Endothelial cell of umbilical vein (primary cell): ENCODE measurements at regions not wholly inside any gene's neighbourhood (a gene's known extent, or its start where the extent isn't known, plus 50 kb on each side); places are given as distances from the start of the nearest gene placed in this dataset.

Source experiments
- MYC ChIP-seq: IDR thresholded peaks from one replicate; pipeline ENCODE4 v1.6.1; 2011; ENCODE audit warnings: mild to moderate bottlenecking, low read depth, low read length
- POLR2A ChIP-seq: IDR thresholded peaks from 2 replicates; pipeline ENCODE4 v1.6.1; 2012; ENCODE audit warnings: low read depth, mild to moderate bottlenecking, control low read depth, low read length
- POLR2AphosphoS5 ChIP-seq: IDR thresholded peaks from 2 replicates; pipeline ENCODE4 v1.6.1; 2012; ENCODE audit warnings: low read depth, mild to moderate bottlenecking, control low read depth, low read length, moderate library complexity; ENCODE audit not compliant: insufficient read depth
- TF ChIP-seq, protein P1 (sequence below), 2 donors: IDR thresholded peaks; 1 replicate in 1 of 2; 2 replicates in 1 of 2; pipeline ENCODE4 v1.5.1; 2011; ENCODE audit warnings: low read length in 2 of 2, mild to moderate bottlenecking in 2 of 2, moderate library complexity in 2 of 2, control low read depth in 1 of 2, inconsistent platforms in 1 of 2, low read depth in 1 of 2; ENCODE audit not compliant: insufficient read depth in 1 of 2; ENCODE audit errors: extremely low read depth in 1 of 2
- TF ChIP-seq, protein P2 (sequence below): IDR thresholded peaks from 2 replicates; pipeline ENCODE4 v1.6.1; 2011; ENCODE audit not compliant: insufficient read depth, insufficient read length

DNA sequence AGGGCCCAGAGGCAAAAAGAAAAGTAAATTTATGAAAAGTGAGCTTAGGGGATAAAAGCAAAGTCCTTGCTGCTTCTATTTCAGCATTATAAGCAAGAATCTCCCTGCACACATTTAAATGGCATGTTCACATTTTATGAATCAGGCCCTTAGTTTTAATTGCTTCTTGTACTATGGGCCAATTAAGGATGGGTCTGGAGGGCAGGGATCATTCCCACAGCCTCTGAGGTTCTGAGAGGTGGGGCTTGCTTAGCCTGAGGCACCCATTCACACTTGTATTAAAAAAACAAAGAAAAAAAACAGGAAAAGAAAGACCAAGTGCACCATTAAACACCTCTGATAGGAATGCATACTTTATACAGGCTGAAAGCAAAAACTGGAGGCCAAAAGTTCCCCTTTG is 565.1 kb downstream of the BCL11A start:
- TF ChIP-seq, protein P1, sequence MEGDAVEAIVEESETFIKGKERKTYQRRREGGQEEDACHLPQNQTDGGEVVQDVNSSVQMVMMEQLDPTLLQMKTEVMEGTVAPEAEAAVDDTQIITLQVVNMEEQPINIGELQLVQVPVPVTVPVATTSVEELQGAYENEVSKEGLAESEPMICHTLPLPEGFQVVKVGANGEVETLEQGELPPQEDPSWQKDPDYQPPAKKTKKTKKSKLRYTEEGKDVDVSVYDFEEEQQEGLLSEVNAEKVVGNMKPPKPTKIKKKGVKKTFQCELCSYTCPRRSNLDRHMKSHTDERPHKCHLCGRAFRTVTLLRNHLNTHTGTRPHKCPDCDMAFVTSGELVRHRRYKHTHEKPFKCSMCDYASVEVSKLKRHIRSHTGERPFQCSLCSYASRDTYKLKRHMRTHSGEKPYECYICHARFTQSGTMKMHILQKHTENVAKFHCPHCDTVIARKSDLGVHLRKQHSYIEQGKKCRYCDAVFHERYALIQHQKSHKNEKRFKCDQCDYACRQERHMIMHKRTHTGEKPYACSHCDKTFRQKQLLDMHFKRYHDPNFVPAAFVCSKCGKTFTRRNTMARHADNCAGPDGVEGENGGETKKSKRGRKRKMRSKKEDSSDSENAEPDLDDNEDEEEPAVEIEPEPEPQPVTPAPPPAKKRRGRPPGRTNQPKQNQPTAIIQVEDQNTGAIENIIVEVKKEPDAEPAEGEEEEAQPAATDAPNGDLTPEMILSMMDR (IDR thresholded peaks at IDR 0.05; ENCODE audit: extremely low read depth in 1 of 2, insufficient read depth in 1 of 2, low read depth in 1 of 2, low read length in 2 of 2): no peak
- TF ChIP-seq POLR2A (no peak), POLR2AphosphoS5 (no peak), MYC (no peak)
- TF ChIP-seq, protein P2, sequence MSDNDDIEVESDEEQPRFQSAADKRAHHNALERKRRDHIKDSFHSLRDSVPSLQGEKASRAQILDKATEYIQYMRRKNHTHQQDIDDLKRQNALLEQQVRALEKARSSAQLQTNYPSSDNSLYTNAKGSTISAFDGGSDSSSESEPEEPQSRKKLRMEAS: no peak
